Endodermal cell (in vitro differentiated cells): ENCODE measurements at regions not wholly inside any gene's neighbourhood (a gene's known extent, or its start where the extent isn't known, plus 50 kb on each side); places are given as distances from the start of the nearest gene placed in this dataset.
A peak's percentile ranks its signal among the peaks of the same experiment; 100 is the strongest.
"Not testable (repeated sequence)": the region's sequence is repeated elsewhere in the genome, so short reads cannot be mapped to it uniquely, and the experiment has no call there.

Source experiments
- DNase-seq: peaks from one replicate; pipeline ENCODE4 v3.0.0-alpha.2; 2017
- H3K27ac ChIP-seq: 2 replicates; pipeline ENCODE4 v1.5.1; 2013; ENCODE audit warnings: mild to moderate bottlenecking, low read depth, low read length, moderate library complexity
- H3K27me3 ChIP-seq: 2 replicates; pipeline ENCODE4 v1.6.1; 2013; ENCODE audit warnings: mild to moderate bottlenecking, low read length, moderate library complexity; ENCODE audit not compliant: insufficient read depth, control insufficient read depth, poor library complexity, severe bottlenecking
- H3K36me3 ChIP-seq: 2 replicates; pipeline ENCODE4 v1.7.0; 2013; ENCODE audit warnings: mild to moderate bottlenecking, low read length, moderate library complexity; ENCODE audit not compliant: control insufficient read depth, insufficient read depth
- H3K4me1 ChIP-seq: one replicate; pipeline ENCODE4 v1.7.0; 2013; ENCODE audit warnings: low read length; ENCODE audit not compliant: control insufficient read depth, insufficient read depth
- H3K4me3 ChIP-seq: 2 replicates; pipeline ENCODE4 v1.5.1; 2013; ENCODE audit warnings: mild to moderate bottlenecking, low read length, moderate library complexity
- H3K9ac ChIP-seq: 2 replicates; pipeline ENCODE4 v1.6.1; 2013; ENCODE audit warnings: mild to moderate bottlenecking, low read length, moderate library complexity; ENCODE audit not compliant: poor library complexity, severe bottlenecking; ENCODE audit errors: extremely low read depth
- H3K9me3 ChIP-seq: 2 replicates; pipeline ENCODE4 v1.6.1; 2013; ENCODE audit warnings: mild to moderate bottlenecking, low read length, moderate library complexity; ENCODE audit not compliant: control insufficient read depth
- H3K27ac Mint-ChIP-seq: 2 replicates; pipeline ENCODE4 v1.8.0; 2020; ENCODE audit warnings: mixed read lengths
- H3K27me3 Mint-ChIP-seq: 2 replicates; pipeline ENCODE4 v1.8.0; 2021; ENCODE audit warnings: mild to moderate bottlenecking, mixed read lengths; ENCODE audit not compliant: insufficient read depth
- H3K36me3 Mint-ChIP-seq: 2 replicates; pipeline ENCODE4 v1.8.0; 2020; ENCODE audit warnings: low read depth, mixed read lengths
- H3K4me1 Mint-ChIP-seq: 2 replicates; pipeline ENCODE4 v1.8.0; 2020; ENCODE audit warnings: mixed read lengths
- H3K4me3 Mint-ChIP-seq: 2 replicates; pipeline ENCODE4 v1.8.0; 2020; ENCODE audit warnings: mild to moderate bottlenecking, moderate library complexity, mixed read lengths
- H3K9me3 Mint-ChIP-seq: 2 replicates; pipeline ENCODE4 v1.8.0; 2020; ENCODE audit warnings: mild to moderate bottlenecking, mixed read lengths
- WGBS, 2 experiments: methylation state at CpG; one replicate each; pipeline versions ENCODE4 v1.1.5 to v1.1.7; 2013; ENCODE audit warnings: missing lambda C conversion rate in 2 of 2, mixed read lengths in 1 of 2; ENCODE audit not compliant: insufficient coverage in 1 of 2, insufficient read length in 1 of 2; 5-methylcytosine and 5-hydroxymethylcytosine counted together
- TF ChIP-seq, protein P1 (sequence below): fragments of 200-600 bp; sonication (generic); conservative IDR thresholded peaks from 2 replicates; pipeline ENCODE4 v1.5.0; 2021; ENCODE audit warnings: antibody characterized with exemption, mild to moderate bottlenecking

DNA sequence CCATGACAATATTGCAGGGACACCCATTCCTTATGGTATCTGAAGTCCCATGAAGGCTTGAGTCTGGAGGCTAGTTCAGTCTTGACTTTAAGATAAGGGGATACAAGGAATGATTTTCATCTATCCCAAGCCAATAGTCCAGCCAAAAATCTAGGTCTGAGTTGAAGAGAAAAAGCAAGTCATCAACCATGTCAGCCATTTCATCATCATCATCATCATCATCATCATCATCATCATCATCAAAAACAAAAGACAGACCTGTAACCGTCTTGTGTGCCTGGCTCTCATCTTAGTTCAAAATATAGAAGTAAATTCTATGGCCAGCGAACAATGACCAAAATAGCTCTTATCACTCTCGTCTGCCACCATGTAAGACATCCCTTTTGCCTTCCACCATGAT lies 59.5 kb upstream of the FAM90A26 start:
- H3K36me3 ChIP-seq, H3K27ac Mint-ChIP-seq, H3K27ac ChIP-seq, H3K27me3 Mint-ChIP-seq, DNase-seq, H3K9me3 ChIP-seq, H3K9ac ChIP-seq, H3K4me3 Mint-ChIP-seq, H3K4me3 ChIP-seq, H3K4me1 ChIP-seq, H3K36me3 Mint-ChIP-seq, H3K4me1 Mint-ChIP-seq, H3K27me3 ChIP-seq: not testable (repeated sequence)
- H3K9me3 Mint-ChIP-seq: peaks cover 47% of the 10 kb centered on the region
- WGBS, 2 experiments: 85% methylated on average over 2 of the region's 3 CpGs; no CpG with 5 or more reads in 1 of the 2 experiments

DNA sequence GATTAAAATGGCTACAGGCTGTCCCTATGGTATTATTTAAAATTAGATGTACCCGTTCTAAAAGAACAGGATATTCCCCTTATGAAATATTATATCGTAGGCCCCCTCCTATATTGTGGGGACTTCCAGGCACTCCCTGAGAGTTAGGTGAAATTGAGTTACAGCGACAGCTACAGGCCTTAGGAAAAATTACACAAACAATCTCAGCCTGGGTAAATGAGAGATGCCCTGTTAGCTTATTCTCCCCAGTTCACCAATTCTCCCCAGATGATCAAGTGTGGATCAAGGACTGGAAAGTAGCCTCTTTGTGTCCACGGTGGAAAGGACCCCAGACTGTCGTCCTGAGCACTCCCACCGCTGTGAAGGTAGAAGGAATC lies 67.1 kb upstream of the FAM90A26 start:
- not testable (repeated sequence) for H3K9me3 ChIP-seq, H3K4me3 ChIP-seq, H3K4me3 Mint-ChIP-seq, H3K4me1 Mint-ChIP-seq, H3K27ac ChIP-seq, H3K27me3 ChIP-seq, DNase-seq, H3K36me3 ChIP-seq, H3K4me1 ChIP-seq, H3K27me3 Mint-ChIP-seq, H3K36me3 Mint-ChIP-seq, H3K27ac Mint-ChIP-seq, H3K9ac ChIP-seq
- 32% methylated on average over 6 of the region's 6 CpGs; no CpG with 5 or more reads in 1 of the 2 experiments for WGBS, 2 experiments
- TF ChIP-seq, protein P1, sequence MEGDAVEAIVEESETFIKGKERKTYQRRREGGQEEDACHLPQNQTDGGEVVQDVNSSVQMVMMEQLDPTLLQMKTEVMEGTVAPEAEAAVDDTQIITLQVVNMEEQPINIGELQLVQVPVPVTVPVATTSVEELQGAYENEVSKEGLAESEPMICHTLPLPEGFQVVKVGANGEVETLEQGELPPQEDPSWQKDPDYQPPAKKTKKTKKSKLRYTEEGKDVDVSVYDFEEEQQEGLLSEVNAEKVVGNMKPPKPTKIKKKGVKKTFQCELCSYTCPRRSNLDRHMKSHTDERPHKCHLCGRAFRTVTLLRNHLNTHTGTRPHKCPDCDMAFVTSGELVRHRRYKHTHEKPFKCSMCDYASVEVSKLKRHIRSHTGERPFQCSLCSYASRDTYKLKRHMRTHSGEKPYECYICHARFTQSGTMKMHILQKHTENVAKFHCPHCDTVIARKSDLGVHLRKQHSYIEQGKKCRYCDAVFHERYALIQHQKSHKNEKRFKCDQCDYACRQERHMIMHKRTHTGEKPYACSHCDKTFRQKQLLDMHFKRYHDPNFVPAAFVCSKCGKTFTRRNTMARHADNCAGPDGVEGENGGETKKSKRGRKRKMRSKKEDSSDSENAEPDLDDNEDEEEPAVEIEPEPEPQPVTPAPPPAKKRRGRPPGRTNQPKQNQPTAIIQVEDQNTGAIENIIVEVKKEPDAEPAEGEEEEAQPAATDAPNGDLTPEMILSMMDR: peak; percentile 61
- peaks cover 45% of the 10 kb centered on the region for H3K9me3 Mint-ChIP-seq

DNA sequence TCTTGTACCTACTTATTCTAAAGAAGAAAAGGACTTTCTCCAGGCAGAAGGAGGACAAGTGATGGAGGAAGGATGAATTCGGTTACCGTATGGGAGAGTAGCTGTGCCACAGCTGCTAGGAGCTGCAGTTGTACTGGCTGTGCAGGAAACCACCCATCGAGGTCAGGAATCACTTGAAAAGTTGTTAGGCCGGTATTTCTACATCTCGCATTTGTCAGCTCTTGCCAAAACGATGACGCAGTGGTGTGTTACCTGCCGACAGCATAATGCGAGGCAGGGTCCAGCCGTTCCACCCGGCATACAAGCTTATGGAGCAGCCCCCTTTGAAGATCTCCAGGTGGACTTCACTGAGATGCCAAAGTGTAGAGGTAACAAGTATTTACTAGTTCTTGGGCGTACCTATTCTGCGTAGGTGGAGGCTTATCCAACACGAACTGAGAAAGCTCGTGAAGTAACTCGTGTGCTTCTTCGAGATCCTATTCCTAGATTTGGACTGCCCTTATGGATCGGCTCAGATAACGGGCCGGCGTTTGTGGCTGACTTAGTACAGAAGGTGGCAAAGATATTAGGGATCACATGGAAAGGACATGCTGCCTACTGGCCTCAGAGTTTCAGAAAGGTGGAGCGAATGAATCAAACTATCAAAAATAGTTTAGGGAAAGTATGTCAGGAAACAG lies 67.6 kb upstream of the FAM90A26 start:
- H3K9ac ChIP-seq, DNase-seq, H3K27me3 ChIP-seq, H3K4me3 ChIP-seq, H3K27me3 Mint-ChIP-seq, H3K36me3 Mint-ChIP-seq, H3K4me3 Mint-ChIP-seq, H3K4me1 Mint-ChIP-seq, H3K36me3 ChIP-seq, H3K27ac Mint-ChIP-seq, H3K4me1 ChIP-seq, H3K9me3 ChIP-seq, H3K27ac ChIP-seq: not testable (repeated sequence)
- whole genome bisulfite sequencing, 2 experiments: 90 to 95% methylated on average over 17 to 22 of the region's 22 CpGs
- H3K9me3 Mint-ChIP-seq: peaks cover 50% of the 10 kb centered on the region

DNA sequence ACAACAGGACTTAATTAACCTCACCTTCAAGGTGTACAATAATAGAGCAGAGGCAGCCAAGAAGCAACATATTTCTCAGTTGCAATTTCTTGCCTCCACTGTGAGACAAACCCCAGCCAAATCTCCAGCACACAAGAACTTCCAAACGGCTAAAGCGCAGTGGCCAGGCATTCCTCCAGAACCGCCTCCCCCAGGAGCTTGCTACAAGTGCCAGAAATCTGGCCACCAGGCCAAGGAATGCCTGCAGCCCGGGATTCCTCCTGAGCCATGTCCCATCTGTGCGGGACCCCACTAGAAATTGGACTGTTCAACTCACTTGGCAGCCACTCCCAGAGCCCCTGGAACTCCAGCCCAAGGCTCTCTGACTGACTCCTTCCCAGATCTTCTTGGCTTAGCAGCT lies 73.9 kb upstream of the FAM90A26 start:
- not testable (repeated sequence) for H3K4me1 ChIP-seq, H3K9ac ChIP-seq, H3K27me3 ChIP-seq, H3K4me3 Mint-ChIP-seq, H3K27ac ChIP-seq, H3K36me3 Mint-ChIP-seq, H3K4me1 Mint-ChIP-seq, H3K27ac Mint-ChIP-seq, H3K9me3 ChIP-seq, H3K4me3 ChIP-seq, H3K27me3 Mint-ChIP-seq, DNase-seq, H3K36me3 ChIP-seq
- WGBS, 2 experiments: 88% methylated on average over 5 of the region's 5 CpGs; no CpG with 5 or more reads in 1 of the 2 experiments
- H3K9me3 Mint-ChIP-seq: peaks cover 92% of the 10 kb centered on the region

DNA sequence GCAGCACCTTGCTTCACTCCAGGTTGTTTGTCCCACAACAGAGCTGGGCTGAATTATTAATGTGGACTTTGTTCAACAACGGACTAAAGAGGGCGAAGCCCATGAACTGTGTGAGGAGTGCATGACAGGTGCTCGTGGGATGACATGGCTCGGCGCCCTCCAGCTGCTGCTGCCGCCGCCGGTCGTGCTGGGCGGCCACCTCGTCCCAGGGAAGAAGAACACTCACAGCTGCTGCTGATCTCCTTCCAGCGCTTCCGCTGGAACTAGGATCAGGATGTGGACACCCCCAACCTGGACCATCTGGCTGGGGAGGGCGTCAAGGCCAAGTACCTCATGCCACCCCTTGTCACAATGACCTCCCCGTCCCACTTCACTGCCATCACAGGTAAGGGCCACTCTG lies 91.4 kb upstream of the FAM90A26 start:
- H3K36me3 Mint-ChIP-seq: peaks cover 25% of the 10 kb centered on the region
- WGBS, 2 experiments: 92% methylated on average over 9 to 15 of the region's 15 CpGs
- not testable (repeated sequence) for H3K27ac ChIP-seq, H3K4me1 Mint-ChIP-seq, H3K4me1 ChIP-seq, H3K27ac Mint-ChIP-seq, H3K36me3 ChIP-seq, H3K27me3 Mint-ChIP-seq, H3K27me3 ChIP-seq, DNase-seq, H3K4me3 Mint-ChIP-seq, H3K4me3 ChIP-seq, H3K9ac ChIP-seq, H3K9me3 ChIP-seq
- peaks cover 97% of the 10 kb centered on the region for H3K9me3 Mint-ChIP-seq

DNA sequence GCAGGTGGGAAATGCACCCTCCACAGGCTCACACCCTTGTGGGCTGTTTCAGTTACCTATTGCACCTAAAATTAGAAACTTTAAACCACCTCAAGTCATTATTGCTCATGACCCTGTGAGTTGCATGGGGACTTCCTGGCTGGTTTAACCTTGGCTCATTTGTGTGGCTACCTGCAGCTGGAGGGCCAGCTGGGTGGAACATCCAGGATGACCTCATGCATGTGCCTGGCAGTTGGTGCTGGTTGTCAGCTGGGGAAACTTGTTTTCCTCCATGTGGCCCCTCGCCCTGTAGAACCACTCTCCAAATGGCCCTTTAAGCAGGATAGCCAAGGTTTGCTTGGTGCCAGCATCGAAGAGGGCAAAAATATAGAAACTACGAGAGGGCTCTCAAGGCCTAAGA lies 93.2 kb upstream of the FAM90A26 start:
- 74 to 78% methylated on average over 3 of the region's 3 CpGs for WGBS, 2 experiments
- H3K36me3 Mint-ChIP-seq: peaks cover 25% of the 10 kb centered on the region
- H3K4me3 Mint-ChIP-seq: not testable (repeated sequence)

More for the DNA sequence above, 93.2 kb upstream of the FAM90A26 start:
- DNase-seq, H3K4me3 ChIP-seq, H3K27me3 Mint-ChIP-seq, H3K27ac ChIP-seq, H3K27ac Mint-ChIP-seq, H3K9ac ChIP-seq, H3K36me3 ChIP-seq, H3K4me1 ChIP-seq, H3K27me3 ChIP-seq, H3K9me3 ChIP-seq: not testable (repeated sequence)
- H3K9me3 Mint-ChIP-seq: peaks cover 97% of the 10 kb centered on the region
- peaks cover 14% of the 10 kb centered on the region for H3K4me1 Mint-ChIP-seq
